HCT116 (cell line): ENCODE measurements at regions not wholly inside any gene's neighbourhood (a gene's known extent, or its start where the extent isn't known, plus 50 kb on each side); places are given as distances from the start of the nearest gene placed in this dataset.

Experiments
- ATAC-seq: fragments of 200-7000 bp; cut with Tn5 transposase; 2 replicates; pipeline ENCODE4 v1.9.1; 2020; ENCODE audit warnings: mild to moderate bottlenecking, moderate library complexity
- BruUV-seq: library from RNA; stranded (reverse); fragments of 400-500 nt; replicated peaks from 2 replicates; lab custom pipeline; 2021; lab: Mats Ljungman, UMichigan
- CTCF ChIA-PET: fragments of 300-600 bp; sonication (Branson Sonifier 250); formaldehyde crosslinking; loops from one replicate; lab custom pipeline; 2021; ENCODE audit warnings: antibody characterized with exemption; lab: Charles Lee
- POLR2A ChIA-PET: fragments of 300-600, 350-600 bp; sonication (Branson Sonifier 250); formaldehyde crosslinking; loops from one replicate; lab custom pipeline; 2021; ENCODE audit warnings: antibody characterized with exemption; lab: Charles Lee
- RAD21 ChIA-PET, 2 experiments: fragments of 300-600 bp; sonication (Branson Sonifier 250); formaldehyde crosslinking; loops; one replicate each; lab custom pipeline; 2023; ENCODE audit warnings: low total read pairs in 2 of 2; ENCODE audit not compliant: uncharacterized antibody in 2 of 2, unreplicated experiment in 2 of 2, low non-redundant PET in 1 of 2; lab: Charles Lee
- DNase-seq: peaks from one replicate; pipeline ENCODE4 v3.0.0-alpha.2; 2010; ENCODE audit warnings: low read depth, low spot score
- H2AFZ ChIP-seq: fragments of 200-600 bp; shearing (Covaris generic), sonication (generic); 2 replicates; pipeline ENCODE4 v1.6.1; 2017; ENCODE audit warnings: low read depth, mixed run types, mixed read lengths, antibody characterized with exemption, low read length; ENCODE audit not compliant: poor library complexity, severe bottlenecking
- H3K27ac ChIP-seq: 2 replicates; pipeline ENCODE4 v1.5.1; 2012; ENCODE audit warnings: low read depth, low read length
- H3K27me3 ChIP-seq: fragments of 200-600 bp; sonication (generic); 2 replicates; pipeline ENCODE4 v1.6.1; 2016; ENCODE audit warnings: mixed run types, low read length, mixed read lengths; ENCODE audit not compliant: insufficient read depth
- H3K36me3 ChIP-seq, 2 experiments: fragments of 200-500 bp in 1 of 2; fragments of 200-600 bp in 1 of 2; sonication (Bioruptor generic) in 1 of 2; sonication (generic) in 1 of 2; 2 replicates each; pipeline versions ENCODE4 v1.5.1 to v1.6.1; 2014 to 2016; ENCODE audit warnings: low read length in 2 of 2, inconsistent platforms in 1 of 2, mixed read lengths in 1 of 2, mixed run types in 1 of 2; ENCODE audit not compliant: insufficient read depth in 2 of 2, control insufficient read depth in 1 of 2
- H3K4me1 ChIP-seq, 2 experiments: fragments of 200-600 bp in 1 of 2; sonication (generic) in 1 of 2; 2 replicates each; pipeline versions ENCODE4 v1.5.1 to v1.6.1; 2012 to 2017; ENCODE audit warnings: low read length in 2 of 2, inconsistent platforms in 1 of 2, mild to moderate bottlenecking in 1 of 2, mixed read lengths in 1 of 2, mixed run types in 1 of 2, moderate library complexity in 1 of 2; ENCODE audit not compliant: insufficient read depth in 2 of 2, control insufficient read depth in 1 of 2
- H3K4me2 ChIP-seq: fragments of 200-600 bp; sonication (generic); 2 replicates; pipeline ENCODE4 v1.6.1; 2017; ENCODE audit warnings: mixed run types, low read length, mixed read lengths
- H3K4me3 ChIP-seq, 2 experiments: fragments of 200-600 bp in 1 of 2; sonication (generic) in 1 of 2; replicated peaks in 1 of 2; 2 replicates each; pipeline ENCODE4 v1.5.1; 2011 to 2016; ENCODE audit warnings: low read length in 2 of 2, control low read depth in 1 of 2, low read depth in 1 of 2, mild to moderate bottlenecking in 1 of 2, mixed read lengths in 1 of 2, mixed run types in 1 of 2
- H3K79me2 ChIP-seq: fragments of 200-600 bp; sonication (generic); 2 replicates; pipeline ENCODE4 v1.6.1; 2017; ENCODE audit warnings: mild to moderate bottlenecking, mixed run types, low read length, moderate library complexity, mixed read lengths; ENCODE audit not compliant: insufficient read depth
- H3K9ac ChIP-seq: fragments of 200-600 bp; sonication (generic); 2 replicates; pipeline ENCODE4 v1.6.1; 2016; ENCODE audit warnings: low read length, mixed read lengths
- H3K9me2 ChIP-seq: fragments of 200-600 bp; sonication (generic), shearing (Covaris generic); 2 replicates; pipeline ENCODE4 v1.6.1; 2017; ENCODE audit warnings: mixed run types, mild to moderate bottlenecking, moderate library complexity; ENCODE audit not compliant: insufficient read depth
- H3K9me3 ChIP-seq, 2 experiments: fragments of 200-500 bp in 1 of 2; fragments of 200-600 bp in 1 of 2; sonication (Bioruptor generic) in 1 of 2; sonication (generic) in 1 of 2; 2 replicates each; pipeline ENCODE4 v1.6.1; 2014 to 2017; ENCODE audit warnings: low read length in 2 of 2, mixed read lengths in 2 of 2, inconsistent platforms in 1 of 2, low read depth in 1 of 2, mild to moderate bottlenecking in 1 of 2, mixed run types in 1 of 2, moderate library complexity in 1 of 2; ENCODE audit not compliant: control insufficient read depth in 1 of 2, insufficient read depth in 1 of 2
- H4K20me1 ChIP-seq: fragments of 200-600 bp; sonication (generic), shearing (Covaris generic); 2 replicates; pipeline ENCODE4 v1.6.1; 2017; ENCODE audit warnings: mixed run types, mild to moderate bottlenecking, moderate library complexity; ENCODE audit not compliant: insufficient read depth
- CBX3 ChIP-seq: IDR thresholded peaks from 2 replicates; pipeline ENCODE4 v1.6.1; 2012; ENCODE audit warnings: low read depth
- EGR1 ChIP-seq: IDR thresholded peaks from 2 replicates; pipeline ENCODE4 v1.6.1; 2012; ENCODE audit warnings: low read depth
- ELF1 ChIP-seq: IDR thresholded peaks from 2 replicates; pipeline ENCODE4 v1.6.1; 2012; ENCODE audit warnings: low read depth, borderline replicate concordance
- EZH2phosphoT487 ChIP-seq: fragments of 200-600 bp; IDR thresholded peaks from 2 replicates; pipeline ENCODE4 v1.6.1; 2018; ENCODE audit warnings: antibody characterized with exemption, borderline replicate concordance
- FOSL1 ChIP-seq: IDR thresholded peaks from 2 replicates; pipeline ENCODE4 v1.6.1; 2012; ENCODE audit warnings: low read depth
- JUND ChIP-seq: IDR thresholded peaks from 2 replicates; pipeline ENCODE4 v1.6.1; 2012
- POLR2A ChIP-seq: IDR thresholded peaks from 2 replicates; pipeline ENCODE4 v1.7.0; 2011; ENCODE audit warnings: borderline replicate concordance; ENCODE audit not compliant: insufficient read depth, insufficient read length; ENCODE audit errors: extremely low read depth
- TCF7L2 ChIP-seq: IDR thresholded peaks from 2 replicates; pipeline ENCODE4 v1.7.0; 2011; ENCODE audit warnings: borderline replicate concordance, inconsistent platforms; ENCODE audit not compliant: insufficient read depth, insufficient read length; ENCODE audit errors: extremely low read depth
- YY1 ChIP-seq: IDR thresholded peaks from 2 replicates; pipeline ENCODE4 v1.6.1; 2011; ENCODE audit warnings: low read length, low read depth, moderate library complexity, mild to moderate bottlenecking; ENCODE audit not compliant: insufficient replicate concordance; ENCODE audit errors: extremely low read depth
- ZFX ChIP-seq: fragments of 450-650 bp; IDR thresholded peaks from 2 replicates; pipeline ENCODE4 v1.6.1; 2017
- intact Hi-C: fragments of 100-400 bp; cut with micrococcal nuclease; formaldehyde crosslinking; loops from 2 replicates; pipeline ENCODE4 v1.10.0; 2022
- TF ChIP-seq, protein P1 (sequence below): IDR thresholded peaks from 2 replicates; pipeline ENCODE4 v1.6.1; 2012

DNA sequence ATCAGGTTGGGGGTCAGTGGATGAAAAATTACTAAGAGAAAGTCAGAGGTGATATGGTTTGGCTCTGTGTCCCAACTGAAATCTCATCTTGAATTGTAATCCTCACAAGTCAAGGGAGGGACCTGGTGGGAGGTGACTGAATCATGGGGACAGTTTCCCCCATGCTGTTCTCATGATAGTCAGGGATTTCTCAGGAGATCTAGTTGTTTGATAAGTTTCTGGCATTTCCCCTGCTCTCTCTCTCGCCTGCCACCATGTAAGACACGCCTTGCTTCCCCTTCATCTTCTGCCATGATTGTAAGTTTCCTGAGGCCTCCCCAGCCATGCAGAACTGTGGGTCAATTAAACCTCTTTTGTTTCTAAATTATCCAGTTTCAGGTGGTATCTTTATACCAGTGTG is 945.8 kb upstream of the CRIM1 start:
- TF ChIP-seq EZH2phosphoT487 (no peak), JUND (no peak), TCF7L2 (no peak), ZFX (no peak), POLR2A (no peak)
- H3K4me1 ChIP-seq = no peaks in the 10 kb centered on the region
- no peak overlapping the region for H2AFZ ChIP-seq
- intact Hi-C loops = loop anchor here (1.0 to 5.0 kb wide), 2 partner anchors 1313 to 1737 kb away; no protein-coding TSS in a partner anchor
- no peaks in the 10 kb centered on the region for H3K79me2 ChIP-seq
- no peaks in the 10 kb centered on the region for H3K36me3 ChIP-seq
- no peak for ATAC-seq
- H3K4me2 ChIP-seq = no peak overlapping the region
- H3K9me2 ChIP-seq = no peaks in the 10 kb centered on the region
- peaks cover 0 to 3% of the 10 kb centered on the region in 2 experiments; a peak in 1 of 4 replicates for H3K9me3 ChIP-seq
- no peak for DNase-seq
- no peaks in the 10 kb centered on the region for H4K20me1 ChIP-seq
- ChIA-PET POLR2A (no interaction called here), RAD21 (no interaction called here), CTCF (no interaction called here)
- H3K27me3 ChIP-seq = no peaks in the 10 kb centered on the region
- no peak overlapping the region for H3K4me3 ChIP-seq
- H3K9ac ChIP-seq = no peak overlapping the region
- no peak overlapping the region for H3K27ac ChIP-seq
- no TSS peak for BruUV-seq

- intact Hi-C loops = no loop called here
- Histone ChIP-seq H3K36me3 (no peaks in the 10 kb centered on the region), H3K4me2 (no peak overlapping the region), H3K27ac (no peak overlapping the region), H3K4me1 (no peaks in the 10 kb centered on the region), H3K9me2 (no peaks in the 10 kb centered on the region), H4K20me1 (no peaks in the 10 kb centered on the region)
- no peak for ATAC-seq
- POLR2A ChIA-PET = no interaction called here
- TF ChIP-seq, protein P1, sequence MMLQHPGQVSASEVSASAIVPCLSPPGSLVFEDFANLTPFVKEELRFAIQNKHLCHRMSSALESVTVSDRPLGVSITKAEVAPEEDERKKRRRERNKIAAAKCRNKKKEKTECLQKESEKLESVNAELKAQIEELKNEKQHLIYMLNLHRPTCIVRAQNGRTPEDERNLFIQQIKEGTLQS = no peak
- TF ChIP-seq FOSL1 (no peak), ELF1 (no peak), EGR1 (no peak), YY1 (no peak), CBX3 (no peak), EZH2phosphoT487 (no peak)
- TF ChIP-seq, all 23 proteins: peak for 0
- no peaks in the 10 kb centered on the region for H3K79me2 ChIP-seq
- CTCF ChIA-PET = no interaction called here
- H3K27me3 ChIP-seq = no peaks in the 10 kb centered on the region
- H2AFZ ChIP-seq = no peak overlapping the region
- peaks cover 0 to 3% of the 10 kb centered on the region in 2 experiments; a peak in 1 of 4 replicates for H3K9me3 ChIP-seq
- DNase-seq = no peak
- BruUV-seq = no TSS peak
- no peak overlapping the region for H3K9ac ChIP-seq
- no peak overlapping the region for H3K4me3 ChIP-seq
- RAD21 ChIA-PET = no interaction called here
These were observed 947.3 kb upstream of the CRIM1 start for GRCh38 chr2:35408320-35408719.
